ENCODE measurements at regions not wholly inside any gene's neighbourhood (a gene's known extent, or its start where the extent isn't known, plus 50 kb on each side); places are given as distances from the start of the nearest gene placed in this dataset.

- TF ChIP-seq CHD7 (IDR thresholded peaks at IDR 0.05; ENCODE audit: insufficient replicate concordance, low read length) (no peak), SP4 (IDR thresholded peaks at IDR 0.05; ENCODE audit: low read length) (no peak), KDM1A (IDR thresholded peaks at IDR 0.05; ENCODE audit: borderline replicate concordance, low read length) (no peak), CBX8 (IDR thresholded peaks at IDR 0.05; ENCODE audit: borderline replicate concordance, low read depth, low read length) (no peak), GABPA (IDR thresholded peaks at IDR 0.05; ENCODE audit: borderline replicate concordance, insufficient read depth, low read length) (no peak), BRCA1 (IDR thresholded peaks at IDR 0.05; ENCODE audit: low read depth, low read length) (no peak), BCL11A (IDR thresholded peaks at IDR 0.05; ENCODE audit: low read depth in 2 of 2, low read length in 2 of 2) (no peak), SAP30 (IDR thresholded peaks at IDR 0.05; ENCODE audit: insufficient read depth, insufficient replicate concordance, low read length) (no peak), TAF7 (optimal IDR thresholded peaks at IDR 0.05; ENCODE audit: borderline replicate concordance, low read depth, low read length) (no peak), POLR2AphosphoS5 (IDR thresholded peaks at IDR 0.05; ENCODE audit: low read depth, low read length) (no peak), SRF (IDR thresholded peaks at IDR 0.05; ENCODE audit: low read depth, low read length) (no peak), CHD2 (IDR thresholded peaks at IDR 0.05; ENCODE audit: low read length) (no peak), RAD21 (IDR thresholded peaks at IDR 0.05 in 1 of 2, conservative IDR thresholded peaks at IDR 0.05 in 1 of 2; ENCODE audit: low read depth in 2 of 2, low read length in 2 of 2) (no peak)
Observed at GRCh38 chr2:14713248-14713647, 80.7 kb downstream of the LRATD1 start (continued).
